ENCODE measurements at regions not wholly inside any gene's neighbourhood (a gene's known extent, or its start where the extent isn't known, plus 50 kb on each side); places are given as distances from the start of the nearest gene placed in this dataset.

- TF ChIP-seq, protein P1, sequence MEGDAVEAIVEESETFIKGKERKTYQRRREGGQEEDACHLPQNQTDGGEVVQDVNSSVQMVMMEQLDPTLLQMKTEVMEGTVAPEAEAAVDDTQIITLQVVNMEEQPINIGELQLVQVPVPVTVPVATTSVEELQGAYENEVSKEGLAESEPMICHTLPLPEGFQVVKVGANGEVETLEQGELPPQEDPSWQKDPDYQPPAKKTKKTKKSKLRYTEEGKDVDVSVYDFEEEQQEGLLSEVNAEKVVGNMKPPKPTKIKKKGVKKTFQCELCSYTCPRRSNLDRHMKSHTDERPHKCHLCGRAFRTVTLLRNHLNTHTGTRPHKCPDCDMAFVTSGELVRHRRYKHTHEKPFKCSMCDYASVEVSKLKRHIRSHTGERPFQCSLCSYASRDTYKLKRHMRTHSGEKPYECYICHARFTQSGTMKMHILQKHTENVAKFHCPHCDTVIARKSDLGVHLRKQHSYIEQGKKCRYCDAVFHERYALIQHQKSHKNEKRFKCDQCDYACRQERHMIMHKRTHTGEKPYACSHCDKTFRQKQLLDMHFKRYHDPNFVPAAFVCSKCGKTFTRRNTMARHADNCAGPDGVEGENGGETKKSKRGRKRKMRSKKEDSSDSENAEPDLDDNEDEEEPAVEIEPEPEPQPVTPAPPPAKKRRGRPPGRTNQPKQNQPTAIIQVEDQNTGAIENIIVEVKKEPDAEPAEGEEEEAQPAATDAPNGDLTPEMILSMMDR (IDR thresholded peaks at IDR 0.05): no peak
- no peak for TF ChIP-seq POLR2A (IDR thresholded peaks at IDR 0.05)
These were observed 245.0 kb upstream of the RBBP8 start for GRCh38 chr18:22687892-22688680.

Data from prostate gland (tissue), 2 donors.